Muscle layer of duodenum (tissue), 2 donors: ENCODE measurements at regions not wholly inside any gene's neighbourhood (a gene's known extent, or its start where the extent isn't known, plus 50 kb on each side); places are given as distances from the start of the nearest gene placed in this dataset.
"Not testable (repeated sequence)": the region's sequence is repeated elsewhere in the genome, so short reads cannot be mapped to it uniquely, and the experiment has no call there.

Source experiments
- H3K27ac ChIP-seq: one replicate; pipeline ENCODE4 v1.7.0; 2013; ENCODE audit warnings: mild to moderate bottlenecking, low read length
- H3K27me3 ChIP-seq: one replicate; pipeline ENCODE4 v1.7.0; 2013; ENCODE audit warnings: low read depth, mild to moderate bottlenecking, control low read depth, low read length
- H3K36me3 ChIP-seq, 2 donors: one replicate each; pipeline ENCODE4 v1.7.0; 2013; ENCODE audit warnings: low read length in 2 of 2, control low read depth in 1 of 2, mild to moderate bottlenecking in 1 of 2; ENCODE audit not compliant: insufficient read depth in 2 of 2, control insufficient read depth in 1 of 2
- H3K4me1 ChIP-seq, 2 donors: one replicate each; pipeline ENCODE4 v1.7.0; 2013; ENCODE audit warnings: low read length in 2 of 2, mild to moderate bottlenecking in 2 of 2, control low read depth in 1 of 2, moderate library complexity in 1 of 2; ENCODE audit not compliant: insufficient read depth in 2 of 2, control insufficient read depth in 1 of 2
- H3K4me3 ChIP-seq, 2 donors: one replicate each; pipeline ENCODE4 v1.7.0; 2013; ENCODE audit warnings: low read length in 2 of 2, low read depth in 1 of 2, mild to moderate bottlenecking in 1 of 2
- H3K9me3 ChIP-seq, 2 donors: one replicate each; pipeline ENCODE4 v1.7.0; 2013; ENCODE audit warnings: low read length in 2 of 2, control low read depth in 1 of 2, mild to moderate bottlenecking in 1 of 2; ENCODE audit not compliant: control insufficient read depth in 1 of 2
- donor health status: healthy.

GRCh38 chr14:58746261-58746660 lies 108.5 kb downstream of the DACT1 start:
- no peak overlapping the region for H3K27ac ChIP-seq

GRCh38 chr14:58746701-58747100 lies 108.9 kb downstream of the DACT1 start:
- no peaks in the 10 kb centered on the region for H3K9me3 ChIP-seq
- H3K4me1 ChIP-seq, result peaks cover 9 to 19% of the 10 kb centered on the region in 2 donors
- no peak overlapping the region for H3K27ac ChIP-seq
- no peak overlapping the region for H3K4me3 ChIP-seq
- H3K36me3 ChIP-seq, result no peaks in the 10 kb centered on the region
- no peaks in the 10 kb centered on the region for H3K27me3 ChIP-seq

More at GRCh38 chr14:58746261-58746660, 108.5 kb downstream of the DACT1 start:
- H3K36me3 ChIP-seq, result no peaks in the 10 kb centered on the region
- H3K9me3 ChIP-seq, result no peaks in the 10 kb centered on the region
- no peak overlapping the region for H3K4me3 ChIP-seq
- H3K4me1 ChIP-seq, result peaks cover 9 to 19% of the 10 kb centered on the region in 2 donors
- H3K27me3 ChIP-seq, result no peaks in the 10 kb centered on the region

- Histone ChIP-seq H3K4me1 (peaks cover 13 to 19% of the 10 kb centered on the region in 2 donors), H3K9me3 (no peaks in the 10 kb centered on the region), H3K4me3 (no peak overlapping the region), H3K27me3 (no peaks in the 10 kb centered on the region), H3K27ac (no peak overlapping the region), H3K36me3 (no peaks in the 10 kb centered on the region)
Observed at GRCh38 chr14:58747181-58747580, 109.4 kb downstream of the DACT1 start.

- H3K4me1 ChIP-seq, result peaks cover 22 to 24% of the 10 kb centered on the region in 2 donors
- not testable (repeated sequence) for H3K27ac ChIP-seq, H3K9me3 ChIP-seq, H3K27me3 ChIP-seq, H3K36me3 ChIP-seq, H3K4me3 ChIP-seq
Observed at GRCh38 chr14:58748251-58748650, 110.5 kb downstream of the DACT1 start.

DNA sequence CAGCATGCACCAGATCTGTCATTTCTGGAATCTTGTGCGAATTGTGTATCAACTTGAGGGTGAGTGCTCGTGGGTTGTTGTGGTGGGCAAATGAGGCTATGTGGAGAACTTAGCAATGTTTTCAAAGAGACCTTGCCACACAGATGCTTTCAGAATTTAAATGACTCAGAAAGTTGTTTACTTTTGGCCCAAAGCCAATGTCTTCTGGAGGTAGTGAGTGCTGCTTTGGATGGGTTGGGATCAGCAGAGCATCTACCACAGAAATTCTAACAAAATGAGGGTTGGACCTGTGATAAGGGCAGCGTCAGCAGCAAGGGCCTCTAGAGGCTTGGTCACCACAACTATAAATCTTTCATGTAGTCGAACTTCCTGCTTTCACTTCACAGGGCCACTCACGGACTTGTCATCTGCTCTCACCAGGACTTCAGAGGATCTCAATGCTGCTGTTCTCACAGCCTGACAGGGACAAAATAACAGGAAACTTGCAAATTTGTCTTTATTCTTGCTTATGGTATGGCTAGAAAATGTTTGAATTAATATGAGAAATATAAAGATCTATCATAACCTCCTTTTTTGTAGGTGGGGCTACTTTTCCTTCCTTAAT lies 111.4 kb downstream of the DACT1 start:
- peak overlapping the region; percentile 16 for H3K27ac ChIP-seq
- H3K9me3 ChIP-seq, result no peaks in the 10 kb centered on the region
- peak overlapping the region in 1 of 2 donors; percentile 18 for H3K4me3 ChIP-seq
- no peaks in the 10 kb centered on the region for H3K36me3 ChIP-seq
- H3K4me1 ChIP-seq, result peaks cover 22 to 24% of the 10 kb centered on the region in 2 donors
- no peaks in the 10 kb centered on the region for H3K27me3 ChIP-seq

GRCh38 chr14:58750321-58751269 lies 112.8 kb downstream of the DACT1 start:
- no peaks in the 10 kb centered on the region for H3K36me3 ChIP-seq
- H3K4me3 ChIP-seq, result no peak overlapping the region
- no peaks in the 10 kb centered on the region for H3K27me3 ChIP-seq
- H3K27ac ChIP-seq, result no peak overlapping the region
- H3K4me1 ChIP-seq, result peaks cover 24 to 31% of the 10 kb centered on the region in 2 donors
- H3K9me3 ChIP-seq, result no peaks in the 10 kb centered on the region

DNA sequence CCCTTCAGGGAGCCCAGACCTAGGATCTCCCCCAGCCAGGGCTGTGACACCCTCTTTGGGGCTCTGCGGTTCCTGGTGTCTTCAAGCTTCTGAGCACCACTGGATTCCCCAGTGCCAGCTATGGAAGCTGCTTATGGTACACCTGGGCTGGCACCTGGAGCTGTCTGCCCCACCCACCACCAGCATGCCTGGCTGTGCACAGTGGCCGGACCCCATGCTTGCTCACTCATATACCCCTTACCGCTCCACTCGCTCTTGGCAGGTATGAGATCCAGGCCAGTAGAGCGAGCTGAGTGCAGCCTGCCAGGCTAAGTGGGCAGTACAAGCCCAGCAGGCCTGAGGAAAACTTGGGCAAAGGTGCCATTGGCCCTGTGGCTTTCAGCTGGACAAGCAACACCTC lies 114.0 kb downstream of the DACT1 start:
- peak overlapping the region; percentile 3 for H3K27ac ChIP-seq
- H3K36me3 ChIP-seq, result no peaks in the 10 kb centered on the region
- H3K27me3 ChIP-seq, result no peaks in the 10 kb centered on the region
- no peaks in the 10 kb centered on the region for H3K9me3 ChIP-seq
- H3K4me3 ChIP-seq, result no peak overlapping the region
- peaks cover 21 to 35% of the 10 kb centered on the region in 2 donors for H3K4me1 ChIP-seq

GRCh38 chr14:58752289-58752688 lies 114.5 kb downstream of the DACT1 start:
- H3K4me3 ChIP-seq, result no peak overlapping the region
- H3K9me3 ChIP-seq, result no peaks in the 10 kb centered on the region
- H3K36me3 ChIP-seq, result no peaks in the 10 kb centered on the region
- no peaks in the 10 kb centered on the region for H3K27me3 ChIP-seq
- H3K27ac ChIP-seq, result peak overlapping the region; percentile 3
- H3K4me1 ChIP-seq, result peaks cover 20 to 35% of the 10 kb centered on the region in 2 donors

- Histone ChIP-seq H3K27me3 (no peaks in the 10 kb centered on the region), H3K36me3 (no peaks in the 10 kb centered on the region), H3K9me3 (no peaks in the 10 kb centered on the region), H3K4me1 (peaks cover 20 to 35% of the 10 kb centered on the region in 2 donors), H3K4me3 (no peak overlapping the region), H3K27ac (peak overlapping the region; percentile 3)
Observed at GRCh38 chr14:58752771-58753201, 115.0 kb downstream of the DACT1 start.

- Histone ChIP-seq H3K9me3 (no peaks in the 10 kb centered on the region), H3K4me1 (peaks cover 7 to 26% of the 10 kb centered on the region in 2 donors), H3K27me3 (no peaks in the 10 kb centered on the region), H3K36me3 (no peaks in the 10 kb centered on the region), H3K27ac (no peak overlapping the region), H3K4me3 (no peak overlapping the region)
Observed at GRCh38 chr14:58755031-58755925, 117.5 kb downstream of the DACT1 start.

GRCh38 chr14:58760121-58760520 lies 122.4 kb downstream of the DACT1 start:
- H3K27ac ChIP-seq, result no peak overlapping the region
- H3K27me3 ChIP-seq, result no peaks in the 10 kb centered on the region
- H3K36me3 ChIP-seq, result no peaks in the 10 kb centered on the region
- no peaks in the 10 kb centered on the region for H3K9me3 ChIP-seq
- H3K4me1 ChIP-seq, result peaks cover 0 to 8% of the 10 kb centered on the region in 2 donors
- no peak overlapping the region for H3K4me3 ChIP-seq
